Stimulated activated CD4-positive, alpha-beta T cell treated with anti-CD3 and anti-CD28 coated beads, Interleukin-12 subunit alpha, Interleukin-12 subunit beta, amount 100 ng/mL, for 4 hours (primary cell): ENCODE measurements at regions not wholly inside any gene's neighbourhood (a gene's known extent, or its start where the extent isn't known, plus 50 kb on each side); places are given as distances from the start of the nearest gene placed in this dataset.

ENCODE experiments used
- DNase-seq: peaks from one replicate; pipeline ENCODE4 v3.0.0-alpha.2; 2020

DNA sequence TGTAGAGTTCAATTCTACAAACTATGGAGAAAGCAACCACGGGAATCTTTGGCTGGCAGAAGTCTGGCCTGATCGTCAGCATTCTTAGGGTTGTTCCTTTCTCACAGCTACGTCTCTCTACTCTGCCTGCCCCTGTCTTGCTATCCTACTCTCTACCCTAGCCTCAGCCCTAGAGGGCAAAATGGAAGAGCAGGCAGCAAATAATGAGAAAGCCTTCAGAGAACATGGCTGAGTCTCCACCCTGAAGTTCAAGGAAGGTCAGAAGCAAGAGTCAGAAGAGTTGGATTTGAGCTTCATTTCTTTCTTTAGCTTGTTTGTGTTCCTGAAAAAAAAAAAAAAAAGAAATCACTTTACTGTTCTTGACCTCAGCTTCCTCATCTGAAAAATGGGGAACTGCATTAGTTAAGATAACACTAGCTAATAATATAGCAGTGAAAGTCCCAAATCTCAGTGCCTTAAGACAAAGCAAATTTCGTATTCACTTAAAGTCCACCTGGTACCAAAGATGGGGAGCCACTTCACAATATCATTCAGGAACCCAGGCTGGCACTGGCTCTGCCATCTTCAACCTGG, 50.2 kb upstream of the CCND2 start:
- DNase-seq: no peak

DNA sequence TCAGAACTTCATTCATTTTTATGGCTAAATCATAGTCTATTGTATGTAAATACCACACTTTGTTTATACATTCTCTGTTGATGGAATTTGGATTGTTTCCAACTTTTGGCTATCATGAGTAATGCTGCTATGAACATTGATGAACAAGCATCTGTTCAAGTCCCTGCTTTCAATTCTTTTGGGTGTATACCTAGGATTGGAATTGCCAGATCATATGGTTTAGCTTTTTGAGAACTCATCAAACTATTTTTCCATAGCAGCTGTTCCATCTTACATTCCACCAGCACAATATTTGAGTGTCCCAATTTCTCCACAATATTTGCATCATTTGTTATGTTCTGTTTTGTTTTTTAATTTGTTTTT, 52.3 kb upstream of the CCND2 start:
- no peak for DNase-seq

- DNase-seq: no peak
These were observed 52.9 kb upstream of the CCND2 start for GRCh38 chr12:4220536-4221257.

DNA sequence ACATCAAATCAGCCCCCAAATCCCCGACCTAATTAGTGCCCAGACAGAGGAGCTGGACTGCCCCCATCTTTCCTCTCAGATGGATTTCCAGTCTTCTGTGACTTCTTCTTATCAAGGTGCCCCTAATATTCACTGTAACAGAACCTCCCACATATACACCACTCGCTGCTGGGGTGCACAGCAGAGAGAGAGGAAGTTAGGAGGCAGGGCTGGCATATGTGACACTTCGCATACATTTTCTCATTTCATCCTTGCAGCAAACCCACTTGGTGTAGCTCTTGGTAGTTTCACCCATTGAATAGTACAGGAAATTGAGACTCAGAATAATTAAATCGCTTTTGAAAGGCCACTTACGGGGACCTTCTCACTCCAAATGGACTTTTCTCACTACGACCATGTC, 56.5 kb upstream of the CCND2 start:
- no peak for DNase-seq

DNA sequence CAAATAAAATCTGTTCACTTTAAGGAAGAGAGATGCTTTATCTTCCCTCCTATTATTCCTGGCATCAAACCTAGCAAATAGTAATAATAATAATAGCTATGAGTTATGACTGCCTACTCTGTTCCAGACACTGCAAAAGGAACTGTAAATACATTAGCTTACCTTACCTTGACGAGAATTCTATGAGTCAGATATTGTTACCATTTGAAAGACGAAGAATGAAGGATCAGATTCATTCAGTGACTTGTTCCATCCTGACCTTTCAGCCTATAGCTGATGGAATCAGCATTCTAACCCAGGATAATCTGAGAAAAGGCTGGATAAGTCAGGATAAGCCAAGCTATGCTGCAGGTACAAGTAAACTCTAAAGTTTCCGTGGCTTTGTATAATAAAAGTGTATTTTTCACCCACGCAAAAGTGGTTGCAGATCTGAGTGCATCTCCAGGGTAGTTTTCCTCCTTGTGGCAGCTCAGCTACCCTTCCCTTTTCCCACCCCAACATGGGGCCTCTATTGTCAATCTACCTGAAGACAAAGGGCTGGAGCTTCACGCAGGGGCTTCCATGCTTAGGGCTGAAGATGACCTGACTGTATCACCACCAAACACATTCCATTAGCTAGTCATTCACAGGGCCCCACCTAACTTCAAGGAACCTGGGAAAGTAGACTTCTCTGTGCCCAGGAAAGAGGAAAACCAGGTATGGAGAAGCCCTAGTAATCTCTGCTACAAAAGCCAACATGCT, 57.2 kb upstream of the CCND2 start:
- DNase-seq: no peak

- DNase-seq: peak; percentile 16
These were observed 58.1 kb upstream of the CCND2 start for GRCh38 chr12:4215229-4216186.

DNA sequence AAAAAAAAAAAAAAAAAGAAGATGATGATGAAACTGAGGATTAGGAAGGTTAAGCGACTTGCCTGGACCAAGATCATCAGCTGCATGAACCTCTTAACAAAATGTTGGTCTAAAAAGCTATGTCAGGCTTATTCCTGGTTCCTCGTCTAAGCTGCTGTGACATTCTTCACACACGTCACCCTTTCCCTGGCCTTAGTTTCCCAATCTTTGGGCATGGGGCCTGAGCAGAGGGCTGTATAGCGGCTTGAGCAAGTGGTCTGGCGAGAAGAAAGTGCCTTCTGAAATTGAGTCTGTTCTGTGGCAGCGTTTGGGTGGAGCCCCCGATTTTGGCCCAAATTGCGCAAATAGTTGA, 58.7 kb upstream of the CCND2 start:
- DNase-seq: no peak

DNA sequence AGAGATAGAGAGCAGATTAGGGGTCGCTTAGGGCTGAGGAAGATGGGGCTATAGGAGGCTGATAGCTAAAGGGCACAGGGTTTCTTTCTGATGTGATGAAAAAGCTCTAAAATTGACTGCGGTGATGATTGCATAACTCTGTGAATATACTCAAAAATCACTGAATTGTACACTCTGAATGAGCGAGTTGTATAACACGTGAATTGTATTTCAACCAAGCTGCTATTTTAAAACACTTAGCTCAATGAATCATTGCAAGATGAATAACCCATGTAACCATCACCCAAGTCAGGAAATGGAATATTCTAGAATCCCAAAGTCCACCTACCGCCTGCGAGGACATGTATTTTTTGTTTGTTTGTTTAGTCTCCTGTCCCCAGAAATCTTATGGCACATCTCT, 60.1 kb upstream of the CCND2 start:
- DNase-seq: no peak

DNA sequence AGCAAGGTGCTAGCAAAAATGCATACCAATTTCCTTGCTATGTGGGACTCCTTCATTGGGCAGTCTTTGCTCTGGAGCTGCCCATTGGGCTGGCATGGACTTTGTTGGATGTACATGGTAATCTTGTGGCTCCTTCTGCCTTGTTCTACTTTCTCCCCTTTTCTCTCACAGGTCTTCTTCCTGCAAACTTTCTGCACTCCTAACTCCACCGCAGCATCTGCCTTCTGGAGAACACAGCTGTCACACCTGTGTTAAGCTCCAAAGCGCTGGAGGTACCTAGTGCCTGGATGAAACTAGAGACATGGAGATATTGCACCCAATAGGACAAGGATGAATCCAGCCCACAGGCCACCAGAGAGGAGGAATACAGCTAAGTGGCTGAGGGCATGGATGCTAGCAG, 60.7 kb upstream of the CCND2 start:
- no peak for DNase-seq

DNA sequence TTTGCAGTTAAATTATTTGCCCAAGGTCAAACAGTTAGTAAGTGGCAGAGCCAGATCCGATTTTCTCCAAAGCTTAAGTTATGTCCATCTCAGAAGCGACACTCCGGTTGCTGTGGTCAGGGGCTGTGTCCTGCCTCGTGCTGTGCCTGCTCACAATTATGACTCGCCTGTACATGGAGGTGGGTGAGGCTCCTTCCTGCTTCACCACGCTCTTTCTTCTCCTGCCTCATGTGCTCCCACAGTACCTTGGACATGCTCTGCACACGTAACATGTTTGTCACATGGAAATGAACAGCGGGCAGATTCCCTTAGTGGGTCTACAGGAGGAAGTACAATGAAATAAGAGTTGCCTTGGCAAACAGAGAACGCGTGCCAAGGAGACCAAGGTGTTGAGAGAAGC, 62.2 kb upstream of the CCND2 start:
- no peak for DNase-seq

DNA sequence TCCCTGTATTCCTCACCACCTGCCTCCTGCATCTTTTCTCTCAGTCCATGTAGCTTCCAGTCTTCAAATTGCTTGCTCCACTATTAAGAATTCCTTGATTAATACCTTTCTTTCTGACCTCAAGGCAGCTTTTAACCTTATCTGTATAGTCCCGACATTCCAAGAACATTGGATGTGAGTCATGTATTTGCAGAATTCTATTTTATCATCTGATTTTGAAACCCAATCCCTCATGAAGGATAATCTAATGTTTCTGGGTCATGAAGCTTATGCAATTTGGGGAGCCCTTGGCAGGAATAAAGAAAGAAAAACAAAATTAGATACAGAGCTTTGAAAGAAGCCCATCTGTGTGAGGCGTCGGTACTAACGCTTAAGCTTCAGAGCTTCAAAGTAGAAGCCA, 63.4 kb upstream of the CCND2 start:
- no peak for DNase-seq

- no peak for DNase-seq
These were observed 67.1 kb upstream of the CCND2 start for GRCh38 chr12:4206470-4206869.

DNA sequence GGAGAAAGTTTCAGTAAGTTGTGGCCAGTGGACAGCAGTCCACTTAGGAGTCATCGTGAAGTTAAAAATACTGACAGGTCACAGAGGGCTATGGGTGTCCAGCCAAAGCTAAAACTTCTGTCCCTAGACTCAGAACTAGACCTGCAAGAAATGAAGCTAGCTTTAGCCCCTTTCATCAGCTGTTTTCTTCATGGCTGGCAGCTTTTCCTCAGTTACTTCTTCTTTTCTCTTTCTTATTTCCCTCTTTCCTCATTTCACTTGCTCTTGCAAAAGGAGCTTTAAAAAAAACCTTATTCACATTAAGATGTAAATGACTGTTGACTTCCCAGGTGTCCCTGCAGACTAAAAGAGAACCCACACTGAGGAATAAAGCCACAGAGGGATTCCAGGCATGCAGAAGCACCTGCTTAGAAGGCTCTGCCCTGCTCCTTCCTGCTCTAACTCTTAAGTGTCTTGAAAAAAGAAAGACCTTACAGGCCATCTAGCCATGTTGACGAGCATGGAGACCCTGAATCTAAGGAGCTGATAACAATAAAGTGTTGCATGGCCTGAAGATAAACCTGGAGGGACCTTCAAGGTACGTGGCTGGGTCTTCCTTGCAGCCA, 69.7 kb upstream of the CCND2 start:
- no peak for DNase-seq

- DNase-seq: no peak
These were observed 70.6 kb upstream of the CCND2 start for GRCh38 chr12:4202918-4203317.

DNA sequence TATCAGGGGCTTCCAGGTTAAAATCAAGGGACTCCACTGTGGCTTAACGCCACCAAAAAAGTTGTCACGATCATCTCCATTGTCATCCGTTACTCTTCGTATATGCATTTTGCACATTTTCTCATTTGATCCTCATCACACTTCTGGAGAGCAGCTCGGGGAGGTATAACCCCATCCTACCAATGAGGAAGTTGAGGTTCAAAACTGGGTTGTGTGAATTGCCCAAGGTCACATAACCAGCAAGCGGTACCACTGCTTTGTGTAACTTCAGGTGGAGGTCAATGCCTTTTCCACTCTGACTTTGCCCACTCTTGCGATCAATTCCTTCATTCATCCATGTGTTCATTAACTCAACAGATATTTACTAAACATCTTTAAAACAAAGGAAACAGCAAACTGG, 71.1 kb upstream of the CCND2 start:
- DNase-seq: no peak

GRCh38 chr12:4201333-4202100, 72.0 kb upstream of the CCND2 start:
- no peak for DNase-seq

GRCh38 chr12:4197922-4198763, 75.4 kb upstream of the CCND2 start:
- DNase-seq: no peak

- DNase-seq: no peak
These were observed 76.6 kb upstream of the CCND2 start for GRCh38 chr12:4196805-4197420.

GRCh38 chr12:4194668-4195067, 78.9 kb upstream of the CCND2 start:
- no peak for DNase-seq

GRCh38 chr12:4193821-4194220, 79.7 kb upstream of the CCND2 start:
- no peak for DNase-seq

- no peak for DNase-seq
These were observed 81.9 kb upstream of the CCND2 start for GRCh38 chr12:4191642-4192041.
